ENCODE measurements at regions not wholly inside any gene's neighbourhood (a gene's known extent, or its start where the extent isn't known, plus 50 kb on each side); places are given as distances from the start of the nearest gene placed in this dataset.
"Not testable (repeated sequence)": the region's sequence is repeated elsewhere in the genome, so short reads cannot be mapped to it uniquely, and the experiment has no call there.

GRCh38 chr1:120248203-120248602 is 71.9 kb upstream of the SEC22B start:
- TF ChIP-seq, protein P1, sequence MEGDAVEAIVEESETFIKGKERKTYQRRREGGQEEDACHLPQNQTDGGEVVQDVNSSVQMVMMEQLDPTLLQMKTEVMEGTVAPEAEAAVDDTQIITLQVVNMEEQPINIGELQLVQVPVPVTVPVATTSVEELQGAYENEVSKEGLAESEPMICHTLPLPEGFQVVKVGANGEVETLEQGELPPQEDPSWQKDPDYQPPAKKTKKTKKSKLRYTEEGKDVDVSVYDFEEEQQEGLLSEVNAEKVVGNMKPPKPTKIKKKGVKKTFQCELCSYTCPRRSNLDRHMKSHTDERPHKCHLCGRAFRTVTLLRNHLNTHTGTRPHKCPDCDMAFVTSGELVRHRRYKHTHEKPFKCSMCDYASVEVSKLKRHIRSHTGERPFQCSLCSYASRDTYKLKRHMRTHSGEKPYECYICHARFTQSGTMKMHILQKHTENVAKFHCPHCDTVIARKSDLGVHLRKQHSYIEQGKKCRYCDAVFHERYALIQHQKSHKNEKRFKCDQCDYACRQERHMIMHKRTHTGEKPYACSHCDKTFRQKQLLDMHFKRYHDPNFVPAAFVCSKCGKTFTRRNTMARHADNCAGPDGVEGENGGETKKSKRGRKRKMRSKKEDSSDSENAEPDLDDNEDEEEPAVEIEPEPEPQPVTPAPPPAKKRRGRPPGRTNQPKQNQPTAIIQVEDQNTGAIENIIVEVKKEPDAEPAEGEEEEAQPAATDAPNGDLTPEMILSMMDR (IDR thresholded peaks at IDR 0.05; ENCODE audit: low read length): not testable (repeated sequence)
- not testable (repeated sequence) for TF ChIP-seq EZH2 (IDR thresholded peaks at IDR 0.05; ENCODE audit: borderline replicate concordance, low read length)

Measured in OCI-LY1 (cell line).